Activated T-helper 1 cell treated with anti-CD3 and anti-CD28 coated beads, Interleukin-12 subunit alpha, Interleukin-12 subunit beta, Interleukin-2, Interleukin-4 antibody, amounts not matched to agents 30 ng/mL and 10 ng/mL and 1 ng/mL, durations not matched to agents 14 hours and 24 hours and 36 hours (primary cell): ENCODE measurements at regions not wholly inside any gene's neighbourhood (a gene's known extent, or its start where the extent isn't known, plus 50 kb on each side); places are given as distances from the start of the nearest gene placed in this dataset.
"Not testable (repeated sequence)": the region's sequence is repeated elsewhere in the genome, so short reads cannot be mapped to it uniquely, and the experiment has no call there.

ENCODE experiments used
- DNase-seq: peaks from one replicate; pipeline ENCODE4 v3.0.0; 2021; ENCODE audit warnings: low spot score
- H3K27ac Mint-ChIP-seq: one replicate; pipeline ENCODE4 v1.8.0; 2021; ENCODE audit warnings: mild to moderate bottlenecking, mixed read lengths
- H3K27me3 Mint-ChIP-seq: one replicate; pipeline ENCODE4 v1.8.0; 2022; ENCODE audit warnings: mild to moderate bottlenecking, moderate library complexity, mixed read lengths; ENCODE audit not compliant: insufficient read depth
- H3K36me3 Mint-ChIP-seq: one replicate; pipeline ENCODE4 v1.8.0; 2021; ENCODE audit warnings: low read depth, mixed read lengths
- H3K4me1 Mint-ChIP-seq: one replicate; pipeline ENCODE4 v1.8.0; 2021; ENCODE audit warnings: low read depth, mixed read lengths
- H3K4me3 Mint-ChIP-seq: one replicate; pipeline ENCODE4 v1.8.0; 2021; ENCODE audit warnings: mild to moderate bottlenecking, moderate library complexity, mixed read lengths
- H3K9me3 Mint-ChIP-seq: one replicate; pipeline ENCODE4 v1.8.0; 2021; ENCODE audit warnings: mixed read lengths
- intact Hi-C: fragments of 100-400 bp; cut with micrococcal nuclease; formaldehyde crosslinking; loops from one replicate; pipeline ENCODE4 v1.15.1; 2024

GRCh38 chr4:22607382-22607781 lies 85.4 kb upstream of the GBA3 start:
- no peak overlapping the region for H3K27ac Mint-ChIP-seq
- intact Hi-C loops, result loop anchor here (1.0 kb wide), 2 partner anchors 83 to 197 kb away; no protein-coding TSS in a partner anchor
- peak; percentile 11 for DNase-seq
- H3K9me3 Mint-ChIP-seq, result no peaks in the 10 kb centered on the region
- H3K27me3 Mint-ChIP-seq, result no peaks in the 10 kb centered on the region
- no peak overlapping the region for H3K4me3 Mint-ChIP-seq
- H3K36me3 Mint-ChIP-seq, result no peaks in the 10 kb centered on the region
- peaks cover 9% of the 10 kb centered on the region for H3K4me1 Mint-ChIP-seq

- H3K4me1 Mint-ChIP-seq, H3K9me3 Mint-ChIP-seq, H3K27ac Mint-ChIP-seq, H3K4me3 Mint-ChIP-seq, H3K27me3 Mint-ChIP-seq, DNase-seq, intact Hi-C loops, H3K36me3 Mint-ChIP-seq: not testable (repeated sequence)
Measured at GRCh38 chr4:22609951-22610525, 82.7 kb upstream of the GBA3 start.

- H3K27ac Mint-ChIP-seq, result no peak overlapping the region
- no peak for DNase-seq
- H3K4me1 Mint-ChIP-seq, result no peaks in the 10 kb centered on the region
- no peaks in the 10 kb centered on the region for H3K36me3 Mint-ChIP-seq
- no peaks in the 10 kb centered on the region for H3K27me3 Mint-ChIP-seq
- no peak overlapping the region for H3K4me3 Mint-ChIP-seq
- intact Hi-C loops, result no loop called here
- H3K9me3 Mint-ChIP-seq, result no peaks in the 10 kb centered on the region
Measured at GRCh38 chr4:22614114-22614513, 78.6 kb upstream of the GBA3 start.

GRCh38 chr4:22616516-22616915 lies 76.2 kb upstream of the GBA3 start:
- Mint-ChIP-seq H3K27ac (no peak overlapping the region), H3K4me3 (no peak overlapping the region), H3K36me3 (no peaks in the 10 kb centered on the region), H3K27me3 (no peaks in the 10 kb centered on the region), H3K4me1 (no peaks in the 10 kb centered on the region), H3K9me3 (no peaks in the 10 kb centered on the region)
- intact Hi-C loops, result no loop called here
- DNase-seq, result no peak

GRCh38 chr4:22620144-22620543 lies 72.6 kb upstream of the GBA3 start:
- DNase-seq, H3K9me3 Mint-ChIP-seq, H3K27ac Mint-ChIP-seq, H3K27me3 Mint-ChIP-seq, H3K36me3 Mint-ChIP-seq, intact Hi-C loops, H3K4me3 Mint-ChIP-seq, H3K4me1 Mint-ChIP-seq: not testable (repeated sequence)

DNA sequence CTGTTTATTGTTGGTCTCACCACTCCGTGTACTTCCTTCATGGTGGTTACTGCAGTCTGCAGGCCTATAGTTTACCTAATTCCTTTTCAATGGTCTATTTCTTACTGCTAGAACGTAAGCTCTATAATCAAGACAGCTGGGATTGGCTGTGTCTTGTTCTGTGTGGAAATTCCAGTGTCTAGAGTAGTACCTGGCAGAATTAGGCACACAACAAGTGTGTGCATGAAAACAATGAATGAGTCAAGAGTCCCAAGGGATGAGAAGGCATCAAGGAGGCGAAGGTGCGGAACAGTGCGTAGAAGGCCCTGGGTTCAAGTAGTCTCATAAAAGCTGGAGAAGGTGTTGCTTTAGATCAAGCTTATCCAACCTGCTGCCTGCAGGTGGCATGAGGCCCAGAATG lies 70.8 kb upstream of the GBA3 start:
- H3K27me3 Mint-ChIP-seq, DNase-seq, H3K27ac Mint-ChIP-seq, intact Hi-C loops, H3K4me3 Mint-ChIP-seq, H3K4me1 Mint-ChIP-seq, H3K9me3 Mint-ChIP-seq, H3K36me3 Mint-ChIP-seq: not testable (repeated sequence)

DNA sequence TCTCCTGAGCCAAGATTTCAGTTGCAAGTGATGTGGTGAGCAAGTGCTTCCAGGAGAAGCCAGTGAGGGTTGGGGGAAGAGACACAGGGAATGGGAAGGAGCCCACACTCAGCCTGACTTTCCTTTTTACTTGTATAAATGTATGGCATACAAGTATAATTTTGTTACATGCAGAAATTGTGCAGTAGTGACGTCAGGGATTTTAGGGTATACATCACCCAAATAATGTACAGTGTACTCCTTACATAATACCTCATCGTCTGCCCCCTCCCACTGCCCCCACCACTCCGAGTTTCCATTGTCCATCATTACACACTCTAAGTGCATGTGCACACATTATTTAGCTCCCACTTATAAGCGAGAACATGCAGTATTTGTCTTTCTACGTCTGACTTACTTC lies 68.7 kb upstream of the GBA3 start:
- H3K9me3 Mint-ChIP-seq, H3K4me3 Mint-ChIP-seq, intact Hi-C loops, H3K27ac Mint-ChIP-seq, H3K4me1 Mint-ChIP-seq, H3K27me3 Mint-ChIP-seq, H3K36me3 Mint-ChIP-seq, DNase-seq: not testable (repeated sequence)

DNA sequence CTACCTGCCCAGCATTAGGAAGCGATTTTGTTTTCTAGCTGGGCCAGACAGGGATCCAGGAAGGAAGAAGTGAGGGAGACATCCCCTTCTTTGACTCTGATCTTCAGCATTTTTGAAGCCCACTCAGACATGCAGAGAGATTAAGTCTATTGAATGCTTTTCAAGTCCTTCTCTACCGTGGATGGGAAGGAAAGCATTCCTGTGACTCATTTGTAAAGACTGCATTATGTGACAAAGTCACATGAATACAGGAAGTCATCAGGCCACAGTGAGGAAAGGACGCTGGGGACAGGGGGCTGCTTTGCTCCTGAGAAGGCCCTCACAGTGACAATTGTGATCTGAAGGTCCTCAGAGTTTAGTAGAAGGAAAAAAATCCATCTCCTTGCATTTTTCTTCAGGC lies 67.4 kb upstream of the GBA3 start:
- no peaks in the 10 kb centered on the region for H3K4me1 Mint-ChIP-seq
- intact Hi-C loops, result no loop called here
- no peaks in the 10 kb centered on the region for H3K9me3 Mint-ChIP-seq
- DNase-seq, result no peak
- H3K36me3 Mint-ChIP-seq, result no peaks in the 10 kb centered on the region
- H3K27ac Mint-ChIP-seq, result no peak overlapping the region
- H3K27me3 Mint-ChIP-seq, result no peaks in the 10 kb centered on the region
- no peak overlapping the region for H3K4me3 Mint-ChIP-seq

DNA sequence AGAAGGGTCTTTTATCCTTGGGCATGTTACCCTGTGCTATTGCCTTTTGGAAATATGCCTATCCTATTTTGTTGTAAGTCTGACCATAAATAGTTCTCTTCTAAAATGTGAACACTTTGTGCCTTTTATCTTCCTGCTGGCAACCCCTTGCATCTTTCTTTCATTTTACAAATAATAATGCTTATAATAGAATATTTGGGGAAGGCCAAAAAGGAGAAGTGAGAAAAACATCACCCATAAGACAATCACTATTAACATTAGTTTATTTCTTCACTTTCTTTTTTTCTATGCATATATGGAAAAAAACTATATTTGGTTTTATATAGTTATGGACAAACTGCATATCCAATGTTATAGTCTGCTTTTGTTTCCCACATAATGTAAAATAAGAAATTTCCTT lies 64.9 kb upstream of the GBA3 start:
- DNase-seq, H3K4me3 Mint-ChIP-seq, H3K27me3 Mint-ChIP-seq, H3K4me1 Mint-ChIP-seq, intact Hi-C loops, H3K9me3 Mint-ChIP-seq, H3K36me3 Mint-ChIP-seq, H3K27ac Mint-ChIP-seq: not testable (repeated sequence)

DNA sequence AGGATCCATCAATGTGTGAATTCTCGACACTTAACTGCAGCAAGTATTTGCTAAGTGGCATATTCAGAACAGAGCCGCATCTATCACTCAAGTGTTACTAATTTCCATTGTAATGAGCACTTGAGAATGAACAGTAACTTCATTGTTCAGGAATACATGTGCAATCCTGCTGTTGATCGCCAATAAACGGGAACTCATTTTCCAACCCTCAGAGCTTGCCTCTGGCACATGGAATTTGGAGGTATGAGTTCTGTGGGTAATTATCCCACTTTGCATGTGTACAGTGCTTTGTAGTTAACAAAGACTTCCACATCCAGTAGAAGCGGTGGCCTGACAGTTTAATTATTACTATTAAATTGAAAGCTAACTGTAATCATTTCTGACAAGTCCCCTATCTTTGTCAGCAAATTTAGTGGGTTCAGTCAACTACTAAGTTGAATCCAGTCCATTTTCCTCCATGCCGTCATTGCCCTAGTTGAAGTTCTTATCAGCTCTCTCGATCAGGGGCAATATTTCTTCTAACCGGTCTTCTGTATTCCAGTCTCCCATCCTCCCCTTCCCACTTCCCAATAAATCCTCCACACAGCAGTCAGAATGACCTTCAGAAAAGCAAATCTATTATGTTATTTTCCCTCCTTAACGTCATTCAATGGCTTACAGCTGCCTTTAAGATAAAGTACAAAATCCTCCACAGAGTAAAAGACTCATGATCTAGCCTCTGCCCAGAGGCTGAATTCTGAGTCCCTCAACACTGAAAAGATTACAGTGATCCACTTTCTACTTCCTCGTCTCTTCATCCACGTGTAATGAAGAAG lies 62.4 kb upstream of the GBA3 start:
- intact Hi-C loops, DNase-seq, H3K27me3 Mint-ChIP-seq, H3K4me3 Mint-ChIP-seq, H3K27ac Mint-ChIP-seq, H3K4me1 Mint-ChIP-seq, H3K36me3 Mint-ChIP-seq, H3K9me3 Mint-ChIP-seq: not testable (repeated sequence)

DNA sequence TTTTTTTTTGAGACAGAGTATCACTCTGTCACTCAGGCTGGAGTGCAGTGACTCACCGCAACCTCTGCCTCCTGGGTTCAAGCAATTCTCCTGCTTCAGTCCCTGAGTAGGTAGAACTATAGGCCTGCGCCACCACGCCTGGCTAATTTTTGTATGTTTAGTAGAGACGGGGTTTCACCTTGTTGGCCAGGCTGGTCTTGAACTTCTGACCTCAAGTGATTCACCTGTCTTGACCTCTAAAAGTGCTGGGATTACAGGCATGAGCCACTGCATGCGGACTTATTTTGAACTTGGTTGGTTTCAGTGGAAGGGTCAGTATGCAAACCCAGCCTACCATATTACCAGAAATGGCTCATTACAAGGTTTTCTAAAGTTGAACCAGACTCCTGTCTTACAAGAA lies 61.6 kb upstream of the GBA3 start:
- H3K36me3 Mint-ChIP-seq, H3K27ac Mint-ChIP-seq, H3K27me3 Mint-ChIP-seq, H3K4me1 Mint-ChIP-seq, intact Hi-C loops, H3K4me3 Mint-ChIP-seq, H3K9me3 Mint-ChIP-seq, DNase-seq: not testable (repeated sequence)

DNA sequence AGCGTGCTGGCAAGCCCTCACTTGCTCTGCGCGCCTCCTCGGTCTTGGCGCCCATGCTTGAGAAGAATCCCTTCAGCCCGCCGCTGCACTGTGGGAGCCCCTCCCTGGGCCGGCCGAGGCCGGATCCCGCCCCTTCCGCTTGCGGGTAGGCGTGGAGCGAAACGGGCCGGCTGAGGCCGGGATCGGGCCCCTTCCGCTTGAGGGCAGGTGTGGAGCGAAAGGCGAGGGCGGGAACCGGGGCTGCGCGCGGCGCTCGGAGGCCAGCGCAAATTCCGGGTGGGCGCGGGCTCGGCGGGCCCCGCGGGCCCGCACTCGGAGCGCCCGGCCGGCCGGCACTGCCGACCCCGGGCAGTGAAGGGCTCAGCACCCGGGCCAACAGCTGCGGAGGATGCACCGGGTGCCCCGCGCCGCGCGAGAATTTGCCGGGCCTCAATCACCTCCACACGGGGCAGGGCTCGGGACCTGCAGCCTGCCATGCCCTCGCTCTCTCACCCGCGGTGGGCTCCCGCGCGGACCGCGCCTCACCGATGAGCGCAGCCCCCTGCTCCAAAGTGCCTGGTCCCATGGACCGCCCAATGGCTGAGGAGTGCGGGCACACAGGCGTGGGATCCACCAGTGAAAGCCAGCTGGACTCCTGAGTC lies 58.1 kb upstream of the GBA3 start:
- H3K36me3 Mint-ChIP-seq, result no peaks in the 10 kb centered on the region
- H3K4me3 Mint-ChIP-seq, result no peak overlapping the region
- H3K27me3 Mint-ChIP-seq, result no peaks in the 10 kb centered on the region
- intact Hi-C loops, result no loop called here
- H3K4me1 Mint-ChIP-seq, result no peaks in the 10 kb centered on the region
- no peaks in the 10 kb centered on the region for H3K9me3 Mint-ChIP-seq
- DNase-seq, result no peak
- no peak overlapping the region for H3K27ac Mint-ChIP-seq

GRCh38 chr4:22635182-22635549 lies 57.6 kb upstream of the GBA3 start:
- H3K4me1 Mint-ChIP-seq, H3K27ac Mint-ChIP-seq, DNase-seq, H3K4me3 Mint-ChIP-seq, H3K9me3 Mint-ChIP-seq, H3K27me3 Mint-ChIP-seq, H3K36me3 Mint-ChIP-seq, intact Hi-C loops: not testable (repeated sequence)
